HG03457 (cell line): ENCODE measurements at regions not wholly inside any gene's neighbourhood (a gene's known extent, or its start where the extent isn't known, plus 50 kb on each side); places are given as distances from the start of the nearest gene placed in this dataset.

Experiments
- ATAC-seq: cut with Tn5 transposase; IDR thresholded peaks from one replicate; pipeline ENCODE4 v1.9.1; 2021; ENCODE audit warnings: moderate number of reproducible peaks; ENCODE audit not compliant: unreplicated experiment

DNA sequence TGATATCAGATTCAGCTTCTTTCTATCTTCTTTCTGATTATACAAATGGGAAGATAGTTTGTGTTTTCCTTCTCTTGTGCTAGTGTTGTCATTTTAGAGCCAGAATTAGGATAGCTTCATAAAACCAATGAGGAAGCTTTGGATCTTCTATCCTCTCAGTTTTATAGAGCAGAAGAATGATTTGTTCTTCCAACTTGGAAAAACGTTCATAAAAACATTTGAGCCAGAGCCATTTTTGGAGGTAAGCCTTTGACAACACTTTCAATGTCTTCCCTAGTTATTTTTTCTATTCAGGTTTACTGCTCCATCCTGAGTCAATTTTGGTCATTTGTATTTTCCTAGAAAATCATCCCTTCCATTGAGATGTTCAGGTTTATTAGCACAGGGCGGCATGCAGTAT is 91.2 kb upstream of the MYOCD start:
- ATAC-seq, result no peak

- no peak for ATAC-seq
Measured at GRCh38 chr17:12575641-12576040, 90.0 kb upstream of the MYOCD start.

DNA sequence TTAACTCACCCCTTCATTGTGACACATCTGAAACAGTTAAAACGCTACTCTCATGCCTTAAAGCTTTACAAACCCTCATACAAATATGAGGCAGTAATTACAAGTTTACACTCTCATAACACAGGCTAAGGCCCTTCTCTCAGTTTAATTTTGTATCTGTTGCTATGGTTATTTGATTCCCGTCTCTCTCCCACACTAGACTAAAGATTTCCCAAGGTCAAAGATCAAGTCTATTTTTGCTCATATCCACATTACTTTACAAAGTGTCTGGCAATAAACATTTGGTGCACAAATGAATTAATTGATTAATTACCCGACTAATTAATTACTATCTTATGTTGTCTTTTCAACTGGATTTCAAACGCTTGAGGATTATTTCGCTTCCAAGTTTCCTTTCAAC is 86.4 kb upstream of the MYOCD start:
- no peak for ATAC-seq

DNA sequence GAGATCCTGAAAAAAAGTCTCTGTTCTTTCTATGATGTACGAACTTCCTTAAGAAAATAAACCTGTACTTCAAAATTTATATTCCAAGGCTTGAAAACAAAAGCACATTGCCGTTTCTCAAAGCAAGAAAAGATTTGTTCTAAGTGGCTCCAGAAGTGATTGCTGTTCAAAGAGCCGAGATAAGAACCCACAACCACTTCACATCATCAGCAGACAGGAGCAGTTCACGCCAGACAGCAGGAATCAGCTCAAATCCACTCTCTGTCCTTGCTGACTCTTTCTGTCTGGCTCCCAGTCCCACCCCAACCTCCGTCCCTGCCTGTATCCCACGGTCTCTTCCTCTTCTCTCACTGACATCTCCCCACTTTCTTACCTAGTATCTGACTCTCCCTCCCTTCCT is 85.0 kb upstream of the MYOCD start:
- ATAC-seq, result no peak

GRCh38 chr17:12584727-12585126 is 81.0 kb upstream of the MYOCD start:
- ATAC-seq, result no peak

GRCh38 chr17:12588531-12588930 is 77.2 kb upstream of the MYOCD start:
- ATAC-seq, result no peak

DNA sequence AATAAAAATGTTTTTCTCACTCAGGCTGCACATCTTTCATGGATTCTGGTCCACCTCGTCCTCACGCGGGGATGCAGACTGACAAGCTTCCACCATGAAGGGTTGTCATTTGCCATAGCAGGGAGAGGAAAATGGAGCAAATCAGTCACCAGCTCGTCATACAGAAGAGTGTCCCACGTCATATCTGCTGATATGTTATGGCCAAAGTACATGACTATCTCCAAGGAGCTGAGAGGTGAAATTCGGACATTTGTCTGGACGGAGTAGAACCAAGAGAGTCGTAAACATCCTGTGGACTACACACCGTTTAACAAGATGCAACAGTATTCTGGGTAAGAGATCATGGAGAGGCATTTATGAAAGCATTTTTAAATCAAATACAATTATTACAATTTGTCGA is 75.3 kb upstream of the MYOCD start:
- ATAC-seq, result no peak

- ATAC-seq, result no peak
Measured at GRCh38 chr17:12591021-12591735, 74.5 kb upstream of the MYOCD start.

GRCh38 chr17:12592941-12593340 is 72.7 kb upstream of the MYOCD start:
- ATAC-seq, result no peak

DNA sequence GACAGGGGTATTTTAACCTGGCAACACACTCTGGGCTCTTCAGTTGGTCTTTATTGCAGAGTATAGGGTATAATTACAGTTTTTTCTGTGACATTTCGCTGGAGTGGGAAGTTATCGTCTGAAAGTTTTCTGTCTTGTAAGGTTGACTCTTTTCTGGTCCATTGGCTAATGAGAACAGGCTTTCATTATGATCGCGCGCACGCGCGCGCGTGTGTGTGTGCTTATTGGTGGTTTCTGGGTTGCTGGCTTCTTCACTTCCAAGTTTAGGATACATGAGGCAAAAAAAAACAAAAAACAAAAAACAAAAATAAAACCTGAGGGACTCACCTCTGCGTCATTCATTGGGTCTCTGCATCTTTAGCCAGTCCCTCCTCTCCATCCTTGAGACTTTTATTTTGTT is 68.7 kb upstream of the MYOCD start:
- ATAC-seq, result no peak

DNA sequence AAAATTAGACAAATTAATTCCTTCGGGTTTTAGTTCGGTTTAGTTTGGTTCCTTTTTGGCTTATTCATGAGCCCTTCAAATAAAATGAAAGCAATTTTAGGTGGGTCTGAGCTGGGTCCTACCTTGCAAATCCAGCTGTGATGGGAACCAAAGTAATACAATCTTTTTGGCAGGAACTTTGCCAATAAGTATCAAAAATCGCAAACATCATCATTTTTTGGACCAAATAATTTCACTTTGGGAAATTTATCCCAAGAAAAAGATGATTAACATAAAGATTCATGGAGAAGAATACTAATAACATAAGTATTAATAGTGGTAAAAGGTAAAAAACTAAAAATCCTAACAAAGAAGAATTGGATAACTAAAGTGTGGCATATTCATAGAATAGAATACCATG is 67.8 kb upstream of the MYOCD start:
- no peak for ATAC-seq

DNA sequence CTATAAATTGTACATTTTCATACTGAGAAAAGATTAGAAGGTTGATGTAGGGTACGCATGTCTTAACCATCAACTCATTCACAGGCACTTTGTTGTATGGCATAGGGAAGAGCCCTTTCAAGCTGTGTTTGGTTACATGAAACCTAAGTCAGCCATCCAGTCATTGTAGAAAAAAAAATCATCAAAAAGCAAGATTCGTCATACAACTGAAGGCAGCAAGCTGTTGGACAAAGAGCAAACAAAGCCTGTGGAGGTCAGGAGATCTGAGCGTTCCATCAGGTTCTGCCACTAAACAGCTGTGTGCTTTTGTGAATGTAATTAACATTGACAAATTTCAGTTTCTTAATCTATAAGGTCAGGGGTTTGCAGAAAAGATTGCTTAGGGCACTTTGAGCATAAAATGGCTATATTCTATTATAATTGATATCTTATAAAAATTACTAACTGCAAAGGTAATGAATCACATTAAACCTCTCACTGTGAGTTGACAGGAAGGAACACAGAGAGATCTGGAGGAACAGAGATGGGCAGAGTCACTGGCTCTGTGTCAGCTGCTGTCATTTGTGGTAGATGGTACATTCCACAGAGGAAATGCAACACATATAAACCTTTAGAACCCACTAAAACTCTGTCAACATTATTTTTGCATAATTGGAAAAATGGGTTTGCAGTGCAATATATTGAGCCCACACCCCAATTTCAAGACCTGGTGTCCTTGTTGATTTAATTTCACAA is 66.3 kb upstream of the MYOCD start:
- no peak for ATAC-seq

DNA sequence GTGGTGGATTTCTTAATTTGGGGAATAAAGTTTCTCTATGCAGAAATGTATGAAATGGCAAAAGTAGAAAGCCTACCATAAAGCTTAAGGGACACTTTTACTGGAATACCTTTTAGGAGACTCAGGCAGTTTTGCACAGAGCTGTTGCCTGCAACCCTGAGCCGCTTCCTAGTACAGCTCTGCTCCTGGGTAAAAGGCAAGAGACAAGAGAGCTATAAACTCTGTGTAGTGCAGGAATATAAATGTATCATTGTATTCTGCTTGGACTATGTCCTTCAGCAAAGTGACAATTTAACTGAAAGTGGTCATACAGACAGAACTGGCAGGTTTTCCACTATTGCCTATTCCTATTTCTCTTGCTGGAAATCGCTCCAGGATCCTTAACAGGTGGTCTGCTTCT is 65.3 kb upstream of the MYOCD start:
- no peak for ATAC-seq

- no peak for ATAC-seq
Measured at GRCh38 chr17:12603566-12603965, 62.1 kb upstream of the MYOCD start.

DNA sequence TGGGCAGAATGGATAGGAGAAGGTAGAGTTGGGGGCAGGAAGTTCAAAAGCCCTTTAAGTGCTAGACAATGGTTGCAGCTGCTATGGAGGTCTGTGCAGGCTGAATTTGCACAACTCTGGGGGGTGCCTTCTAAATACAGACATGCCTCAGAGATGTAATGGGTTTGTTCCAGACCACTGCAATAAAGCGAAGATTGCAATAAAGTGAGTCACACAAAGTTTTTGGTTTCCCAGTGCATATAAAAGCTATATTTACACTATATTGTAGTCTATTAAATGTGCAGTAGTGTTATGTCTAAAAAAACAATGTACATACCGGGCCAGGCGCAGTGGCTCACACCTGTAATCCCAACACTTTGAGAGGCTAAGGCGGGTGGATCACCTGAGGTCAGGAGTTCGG is 60.5 kb upstream of the MYOCD start:
- no peak for ATAC-seq

DNA sequence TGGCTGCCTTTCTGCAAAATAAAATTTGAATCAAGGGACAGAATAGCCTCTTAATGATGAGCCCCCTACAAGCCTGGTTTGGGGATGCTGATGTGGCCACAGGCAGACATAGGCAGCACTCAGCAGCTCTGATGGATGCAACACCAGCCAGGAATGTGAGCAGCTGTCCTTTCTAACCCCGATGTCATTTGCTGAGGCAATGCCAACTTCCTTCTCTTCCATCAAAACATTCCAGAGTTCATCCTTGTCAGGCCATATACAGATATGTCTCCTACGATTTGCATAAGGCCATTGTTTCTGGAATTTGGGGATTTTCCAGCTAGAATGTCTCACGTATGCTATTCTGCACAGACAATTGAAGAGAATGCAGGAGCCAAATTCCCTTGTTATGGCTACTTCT is 52.1 kb upstream of the MYOCD start:
- ATAC-seq, result no peak
